GM19397 (cell line): ENCODE measurements at regions not wholly inside any gene's neighbourhood (a gene's known extent, or its start where the extent isn't known, plus 50 kb on each side); places are given as distances from the start of the nearest gene placed in this dataset.

ENCODE experiments used
- ATAC-seq: cut with Tn5 transposase; IDR thresholded peaks from one replicate; pipeline ENCODE4 v1.9.1; 2021; ENCODE audit warnings: mild to moderate bottlenecking, moderate library complexity; ENCODE audit not compliant: unreplicated experiment

- no peak for ATAC-seq
Observed at GRCh38 chrX:9147726-9148125, 113.8 kb upstream of the FAM9B start.

GRCh38 chrX:9148615-9149399, 114.9 kb upstream of the FAM9B start:
- no peak for ATAC-seq

GRCh38 chrX:9149501-9150245, 115.7 kb upstream of the FAM9B start:
- ATAC-seq = no peak

- ATAC-seq = no peak
Observed at GRCh38 chrX:9151772-9152307, 117.9 kb upstream of the FAM9B start.

GRCh38 chrX:9153300-9153699, 119.4 kb upstream of the FAM9B start:
- no peak for ATAC-seq

- ATAC-seq = no peak
Observed at GRCh38 chrX:9158611-9159010, 124.7 kb upstream of the FAM9B start.

GRCh38 chrX:9160698-9161329, 126.9 kb upstream of the FAM9B start:
- no peak for ATAC-seq

- no peak for ATAC-seq
Observed at GRCh38 chrX:9162698-9163097, 128.8 kb upstream of the FAM9B start.

- ATAC-seq = no peak
Observed at GRCh38 chrX:9163214-9163709, 129.3 kb upstream of the FAM9B start.

GRCh38 chrX:9164086-9164485, 130.2 kb upstream of the FAM9B start:
- ATAC-seq = no peak

GRCh38 chrX:9164533-9165426, 130.9 kb upstream of the FAM9B start:
- no peak for ATAC-seq

GRCh38 chrX:9166584-9166944, 132.6 kb upstream of the FAM9B start:
- no peak for ATAC-seq

GRCh38 chrX:9171841-9172463, 138.0 kb upstream of the FAM9B start:
- no peak for ATAC-seq

- no peak for ATAC-seq
Observed at GRCh38 chrX:9172464-9172850, 138.5 kb upstream of the FAM9B start.

- no peak for ATAC-seq
Observed at GRCh38 chrX:9180623-9181022, 146.7 kb upstream of the FAM9B start.

- no peak for ATAC-seq
Observed at GRCh38 chrX:9182041-9182440, 148.1 kb upstream of the FAM9B start.

- no peak for ATAC-seq
Observed at GRCh38 chrX:9183481-9183880, 149.6 kb upstream of the FAM9B start.

- no peak for ATAC-seq
Observed at GRCh38 chrX:9184211-9184610, 150.3 kb upstream of the FAM9B start.

GRCh38 chrX:9188117-9188516, 154.2 kb upstream of the FAM9B start:
- ATAC-seq = no peak

GRCh38 chrX:9189286-9189685, 155.4 kb upstream of the FAM9B start:
- ATAC-seq = no peak
